HG02885 (cell line): ENCODE measurements at regions not wholly inside any gene's neighbourhood (a gene's known extent, or its start where the extent isn't known, plus 50 kb on each side); places are given as distances from the start of the nearest gene placed in this dataset.

Experiments
- ATAC-seq: cut with Tn5 transposase; IDR thresholded peaks from one replicate; pipeline ENCODE4 v1.9.1; 2021; ENCODE audit warnings: mild to moderate bottlenecking; ENCODE audit not compliant: unreplicated experiment, poor library complexity

- ATAC-seq: no peak
Observed at GRCh38 chr3:117618462-117618861, 908.9 kb downstream of the TUSC7 start.

GRCh38 chr3:117619805-117620204 is 910.2 kb downstream of the TUSC7 start:
- ATAC-seq: no peak

- ATAC-seq: no peak
Observed at GRCh38 chr3:117622171-117622841, 912.7 kb downstream of the TUSC7 start.

- no peak for ATAC-seq
Observed at GRCh38 chr3:117624424-117624823, 914.8 kb downstream of the TUSC7 start.

GRCh38 chr3:117625174-117625573 is 915.6 kb downstream of the TUSC7 start:
- no peak for ATAC-seq

- no peak for ATAC-seq
Observed at GRCh38 chr3:117626577-117626976, 917.0 kb downstream of the TUSC7 start.

GRCh38 chr3:117628823-117629291 is 919.3 kb downstream of the TUSC7 start:
- no peak for ATAC-seq

- no peak for ATAC-seq
Observed at GRCh38 chr3:117629505-117629904, 919.9 kb downstream of the TUSC7 start.

GRCh38 chr3:117630469-117630868 is 920.9 kb downstream of the TUSC7 start:
- ATAC-seq: no peak

- ATAC-seq: no peak
Observed at GRCh38 chr3:117630885-117631284, 921.3 kb downstream of the TUSC7 start.

GRCh38 chr3:117631781-117632180 is 922.2 kb downstream of the TUSC7 start:
- no peak for ATAC-seq

GRCh38 chr3:117632191-117632590 is 922.6 kb downstream of the TUSC7 start:
- ATAC-seq: no peak

GRCh38 chr3:117633207-117633606 is 923.6 kb downstream of the TUSC7 start:
- no peak for ATAC-seq

- ATAC-seq: no peak
Observed at GRCh38 chr3:117637666-117638065, 928.1 kb downstream of the TUSC7 start.

- ATAC-seq: no peak
Observed at GRCh38 chr3:117644203-117644602, 934.6 kb downstream of the TUSC7 start.

- ATAC-seq: no peak
Observed at GRCh38 chr3:117645561-117646242, 936.1 kb downstream of the TUSC7 start.

GRCh38 chr3:117647435-117647834 is 937.9 kb downstream of the TUSC7 start:
- ATAC-seq: no peak

GRCh38 chr3:117651246-117651645 is 941.7 kb downstream of the TUSC7 start:
- ATAC-seq: no peak

- ATAC-seq: no peak
Observed at GRCh38 chr3:117656391-117656790, 946.8 kb downstream of the TUSC7 start.

GRCh38 chr3:117657278-117657677 is 947.7 kb downstream of the TUSC7 start:
- no peak for ATAC-seq

GRCh38 chr3:117660941-117661817 is 951.6 kb downstream of the TUSC7 start:
- no peak for ATAC-seq
